ENCODE measurements at regions not wholly inside any gene's neighbourhood (a gene's known extent, or its start where the extent isn't known, plus 50 kb on each side); places are given as distances from the start of the nearest gene placed in this dataset.

GRCh38 chr5:56517011-56517416 is 283.9 kb upstream of the ANKRD55 start:
- TF ChIP-seq TAF1 (IDR thresholded peaks at IDR 0.05; ENCODE audit: borderline replicate concordance, low read depth, low read length): no peak
- TF ChIP-seq POLR2AphosphoS5 (IDR thresholded peaks at IDR 0.05; ENCODE audit: low read depth, low read length): no peak
- no peak for TF ChIP-seq POLR2A (IDR thresholded peaks at IDR 0.05; ENCODE audit: low read depth, low read length)
